ENCODE measurements at regions not wholly inside any gene's neighbourhood (a gene's known extent, or its start where the extent isn't known, plus 50 kb on each side); places are given as distances from the start of the nearest gene placed in this dataset.

DNA sequence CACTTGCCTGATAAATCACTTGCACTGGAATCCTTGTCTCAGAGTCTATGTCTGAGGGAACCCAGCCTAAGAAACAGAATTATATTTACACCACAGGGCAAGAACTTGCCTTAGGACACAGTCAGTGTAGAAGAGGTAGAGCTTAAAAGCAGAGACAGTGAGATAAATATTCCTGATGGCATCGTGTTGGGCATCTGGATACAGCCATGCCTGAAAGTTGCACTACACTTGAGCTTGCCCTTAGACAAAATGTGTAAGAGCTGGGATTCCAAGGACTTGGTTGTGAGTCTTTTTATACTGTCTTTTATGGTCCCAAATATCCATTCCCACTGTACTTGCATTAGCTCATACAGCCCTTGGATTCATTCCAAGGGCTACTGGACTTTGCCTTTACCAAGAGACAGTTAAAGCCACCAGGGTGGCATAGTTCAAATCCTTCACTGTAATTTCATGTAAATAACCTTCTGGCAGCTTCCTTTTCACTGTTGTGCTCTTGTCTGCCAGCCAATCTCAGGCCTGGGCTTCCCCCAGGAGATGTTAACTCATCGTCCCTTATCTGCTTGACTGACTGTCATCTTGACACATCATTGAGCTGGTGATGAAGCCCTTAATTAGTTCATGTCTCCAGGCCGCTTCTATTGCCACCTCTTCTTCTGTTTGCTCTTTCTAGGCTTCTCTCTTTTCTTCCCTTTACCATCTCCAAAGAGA lies 577.9 kb upstream of the TBX3 start:
- in situ Hi-C loops (cut with MboI; ENCODE audit: low sequenced_read_pairs in 4 of 4) (no loop called here), intact Hi-C loops (cut with DNase I; ENCODE audit: low total_unique reads) (no loop called here)
- Histone ChIP-seq H3K4me3 (no peak overlapping the region), H3K4me1 (no peaks in the 10 kb centered on the region), H3K27ac (no peak overlapping the region), H3K36me3 (no peaks in the 10 kb centered on the region), H3K9me3 (no peaks in the 10 kb centered on the region), H3K27me3 (no peaks in the 10 kb centered on the region)
- TF ChIP-seq, protein P1, sequence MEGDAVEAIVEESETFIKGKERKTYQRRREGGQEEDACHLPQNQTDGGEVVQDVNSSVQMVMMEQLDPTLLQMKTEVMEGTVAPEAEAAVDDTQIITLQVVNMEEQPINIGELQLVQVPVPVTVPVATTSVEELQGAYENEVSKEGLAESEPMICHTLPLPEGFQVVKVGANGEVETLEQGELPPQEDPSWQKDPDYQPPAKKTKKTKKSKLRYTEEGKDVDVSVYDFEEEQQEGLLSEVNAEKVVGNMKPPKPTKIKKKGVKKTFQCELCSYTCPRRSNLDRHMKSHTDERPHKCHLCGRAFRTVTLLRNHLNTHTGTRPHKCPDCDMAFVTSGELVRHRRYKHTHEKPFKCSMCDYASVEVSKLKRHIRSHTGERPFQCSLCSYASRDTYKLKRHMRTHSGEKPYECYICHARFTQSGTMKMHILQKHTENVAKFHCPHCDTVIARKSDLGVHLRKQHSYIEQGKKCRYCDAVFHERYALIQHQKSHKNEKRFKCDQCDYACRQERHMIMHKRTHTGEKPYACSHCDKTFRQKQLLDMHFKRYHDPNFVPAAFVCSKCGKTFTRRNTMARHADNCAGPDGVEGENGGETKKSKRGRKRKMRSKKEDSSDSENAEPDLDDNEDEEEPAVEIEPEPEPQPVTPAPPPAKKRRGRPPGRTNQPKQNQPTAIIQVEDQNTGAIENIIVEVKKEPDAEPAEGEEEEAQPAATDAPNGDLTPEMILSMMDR (IDR thresholded peaks at IDR 0.05 in 4 of 5, conservative IDR thresholded peaks at IDR 0.05 in 1 of 5): no peak
- no peak for TF ChIP-seq POLR2A (IDR thresholded peaks at IDR 0.05)
- ATAC-seq: no peak
- DNase-seq: no peak

DNA sequence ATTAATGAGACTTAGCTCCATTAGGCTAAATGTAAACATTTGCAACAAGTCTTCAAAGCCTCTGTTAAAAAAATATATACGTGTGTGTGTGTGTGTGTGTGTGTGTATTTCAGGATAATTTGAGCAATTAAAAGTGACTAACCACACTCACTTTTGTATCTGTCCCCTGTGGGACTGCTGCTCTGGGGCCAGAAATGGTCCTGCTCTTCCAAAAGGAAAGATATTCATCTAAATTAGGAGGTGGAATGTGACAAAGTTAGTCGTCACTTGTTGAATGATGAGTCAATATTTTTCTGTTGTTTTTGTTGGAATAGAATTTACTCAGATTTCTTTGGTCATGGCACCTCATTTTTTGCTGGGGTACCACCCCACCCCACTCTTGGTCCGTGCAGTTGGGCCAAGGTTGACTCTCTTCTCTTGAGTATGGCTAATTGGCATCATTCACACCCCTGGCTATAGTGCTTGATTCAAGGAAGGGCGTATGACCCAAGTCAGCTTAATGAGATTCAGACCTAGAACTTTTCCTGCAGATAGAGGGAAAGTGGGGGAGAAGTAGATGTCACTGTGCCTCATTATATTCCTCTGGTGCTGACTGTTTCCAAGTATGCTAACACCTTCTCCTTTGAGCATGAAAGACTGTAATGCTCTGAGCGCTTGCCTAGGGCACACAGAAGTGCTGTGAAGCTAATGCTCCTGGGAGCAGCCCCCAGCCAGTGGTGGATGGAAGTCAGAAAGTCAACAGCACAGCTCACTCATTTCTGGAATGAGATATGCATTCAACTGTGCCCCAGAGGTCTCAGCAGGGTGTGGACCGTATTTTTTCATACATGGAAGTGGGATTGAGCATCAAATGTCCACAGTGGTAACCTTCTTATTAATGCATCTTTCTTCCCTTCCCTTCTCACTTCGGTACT lies 577.0 kb upstream of the TBX3 start:
- Histone ChIP-seq H3K36me3 (no peaks in the 10 kb centered on the region), H3K27me3 (no peaks in the 10 kb centered on the region), H3K9me3 (no peaks in the 10 kb centered on the region), H3K4me3 (no peak overlapping the region), H3K4me1 (no peaks in the 10 kb centered on the region), H3K27ac (no peak overlapping the region)
- DNase-seq (no peak), ATAC-seq (no peak)
- TF ChIP-seq POLR2A (IDR thresholded peaks at IDR 0.05): no peak
- TF ChIP-seq, protein P1 (IDR thresholded peaks at IDR 0.05 in 4 of 5, conservative IDR thresholded peaks at IDR 0.05 in 1 of 5): no peak
- in situ Hi-C loops (cut with MboI; ENCODE audit: low sequenced_read_pairs in 4 of 4) (no loop called here), intact Hi-C loops (cut with DNase I; ENCODE audit: low total_unique reads) (no loop called here)

- Histone ChIP-seq H3K4me1 (no peaks in the 10 kb centered on the region), H3K27ac (no peak overlapping the region), H3K27me3 (no peaks in the 10 kb centered on the region), H3K36me3 (no peaks in the 10 kb centered on the region), H3K9me3 (no peaks in the 10 kb centered on the region), H3K4me3 (no peak overlapping the region)
- TF ChIP-seq POLR2A (IDR thresholded peaks at IDR 0.05): no peak
- TF ChIP-seq, protein P1 (IDR thresholded peaks at IDR 0.05 in 4 of 5, conservative IDR thresholded peaks at IDR 0.05 in 1 of 5): no peak
- ATAC-seq (no peak), DNase-seq (no peak)
- intact Hi-C loops (cut with DNase I; ENCODE audit: low total_unique reads) (no loop called here), in situ Hi-C loops (cut with MboI; ENCODE audit: low sequenced_read_pairs in 4 of 4) (no loop called here)
Measured at GRCh38 chr12:115259968-115260747, 576.2 kb upstream of the TBX3 start.

DNA sequence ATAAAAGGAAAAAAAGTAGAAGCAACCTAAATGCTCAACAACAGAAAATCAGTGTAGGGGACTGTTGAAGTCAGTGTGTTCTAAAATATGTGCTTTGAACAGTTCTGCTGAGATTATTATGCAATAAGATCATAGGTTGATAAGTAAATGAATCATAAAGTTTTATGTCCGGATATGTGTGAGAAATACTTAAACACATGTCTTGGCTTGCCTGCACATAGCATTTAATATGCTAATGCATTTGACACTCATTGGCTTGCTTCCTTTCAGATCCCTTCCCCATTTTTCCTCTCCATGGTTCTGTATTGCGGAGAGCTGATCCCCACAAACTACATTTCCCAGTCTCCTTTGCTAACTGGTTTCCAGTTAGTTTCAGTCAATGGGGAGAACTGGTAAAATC lies 573.8 kb upstream of the TBX3 start:
- ATAC-seq (no peak), DNase-seq (no peak)
- Histone ChIP-seq H3K4me3 (no peak overlapping the region), H3K9me3 (no peaks in the 10 kb centered on the region), H3K27me3 (no peaks in the 10 kb centered on the region), H3K36me3 (no peaks in the 10 kb centered on the region), H3K4me1 (no peaks in the 10 kb centered on the region), H3K27ac (no peak overlapping the region)
- in situ Hi-C loops (cut with MboI; ENCODE audit: low sequenced_read_pairs in 4 of 4): no loop called here
- intact Hi-C loops (cut with DNase I; ENCODE audit: low total_unique reads): no loop called here
- TF ChIP-seq, protein P1 (IDR thresholded peaks at IDR 0.05 in 4 of 5, conservative IDR thresholded peaks at IDR 0.05 in 1 of 5): no peak
- no peak for TF ChIP-seq POLR2A (IDR thresholded peaks at IDR 0.05)

Data from gastrocnemius medialis (tissue), 4 donors.